HepG2 (cell line): ENCODE measurements at regions not wholly inside any gene's neighbourhood (a gene's known extent, or its start where the extent isn't known, plus 50 kb on each side); places are given as distances from the start of the nearest gene placed in this dataset.

Source experiments
- ATAC-seq: fragments of 200-7000 bp; cut with Tn5 transposase; 3 replicates; pipeline ENCODE4 v1.9.1; 2020; ENCODE audit warnings: mild to moderate bottlenecking, moderate library complexity
- BruUV-seq: library from RNA; stranded (reverse); fragments of 400-500 nt; replicated peaks from 2 replicates; lab custom pipeline; 2021; lab: Mats Ljungman, UMichigan
- CTCF ChIA-PET: fragments of 300-600 bp; formaldehyde crosslinking; extraction: SDS; loops from one replicate; lab custom pipeline; 2021; ENCODE audit warnings: low total read pairs, inconsistent platforms, low intra/inter-chr PET ratio; lab: Yijun Ruan, JAX
- POLR2A ChIA-PET: fragments of 350-600 bp; sonication (Branson Sonifier 250); formaldehyde crosslinking; loops from one replicate; lab custom pipeline; 2020; ENCODE audit warnings: antibody characterized with exemption, inconsistent platforms; lab: Yijun Ruan, JAX
- DNase-seq: peaks from one replicate; pipeline ENCODE4 v3.0.0-alpha.2; 2015; ENCODE audit warnings: low spot score
- FAIRE-seq: peaks from 3 replicates; lab custom pipeline; 2011; peaks lifted over from hg19 to GRCh38; lab: Jason Lieb, UNC
- H2AFZ ChIP-seq: one replicate; pipeline ENCODE4 v1.6.1; 2011; ENCODE audit warnings: low read length, inconsistent platforms
- H3K27ac ChIP-seq: fragments of 300-600 bp; 3 replicates; pipeline ENCODE4 v1.8.0; 2011; ENCODE audit warnings: mixed run types, mild to moderate bottlenecking, mixed read lengths, low read length, inconsistent platforms; ENCODE audit not compliant: insufficient read depth; ENCODE audit errors: extremely low read length
- H3K27me3 ChIP-seq, 2 experiments: fragments of 200-600 bp in 1 of 2; 2 replicates in 1 of 2; 3 replicates in 1 of 2; pipeline versions ENCODE4 v1.6.0 to v1.8.0; 2011; ENCODE audit warnings: low read length in 2 of 2, mild to moderate bottlenecking in 2 of 2, moderate library complexity in 2 of 2, inconsistent platforms in 1 of 2; ENCODE audit not compliant: insufficient read depth in 2 of 2, control insufficient read depth in 1 of 2
- H3K36me3 ChIP-seq, 2 experiments: fragments of 200-600 bp in 1 of 2; replicated peaks in 1 of 2; 2 replicates in 1 of 2; 3 replicates in 1 of 2; pipeline versions ENCODE4 v1.5.1 to v1.8.0; 2011; ENCODE audit warnings: low read length in 2 of 2, inconsistent platforms in 1 of 2; ENCODE audit not compliant: insufficient read depth in 2 of 2, control insufficient read depth in 1 of 2
- H3K4me1 ChIP-seq: 2 replicates; pipeline ENCODE4 v1.5.1; 2012; ENCODE audit warnings: low read length, inconsistent platforms; ENCODE audit not compliant: insufficient read depth
- H3K4me2 ChIP-seq: 2 replicates; pipeline ENCODE4 v1.6.0; 2011; ENCODE audit warnings: low read depth, low read length, inconsistent platforms
- H3K4me3 ChIP-seq, 3 experiments: fragments of 200-600 bp in 1 of 3; sonication (generic), shearing (Covaris generic) in 1 of 3; replicated peaks in 1 of 3; 2 replicates each; pipeline ENCODE4 v1.5.1; 2011 to 2016; ENCODE audit warnings: low read length in 3 of 3, inconsistent platforms in 2 of 3, low read depth in 2 of 3, mild to moderate bottlenecking in 2 of 3, control low read depth in 1 of 3, mixed read lengths in 1 of 3; ENCODE audit not compliant: insufficient read depth in 1 of 3
- H3K79me2 ChIP-seq: one replicate; pipeline ENCODE4 v1.6.1; 2011; ENCODE audit warnings: low read length, inconsistent platforms; ENCODE audit not compliant: insufficient read depth
- H3K9ac ChIP-seq: 2 replicates; pipeline ENCODE4 v1.6.0; 2011; ENCODE audit warnings: mild to moderate bottlenecking, low read depth, low read length, inconsistent platforms; ENCODE audit not compliant: insufficient read depth
- H3K9me3 ChIP-seq: 2 replicates; pipeline ENCODE4 v1.5.1; 2012; ENCODE audit warnings: mild to moderate bottlenecking, low read length
- H4K20me1 ChIP-seq: 2 replicates; pipeline ENCODE4 v1.6.0; 2011; ENCODE audit warnings: inconsistent platforms, mild to moderate bottlenecking, low read length, moderate library complexity; ENCODE audit not compliant: insufficient read depth
- RBAK ChIP-seq: sonication (generic); formaldehyde crosslinking; IDR thresholded peaks from 2 replicates; pipeline ENCODE4 v1.5.1; 2020; ENCODE audit warnings: mild to moderate bottlenecking, missing genetic modification reagents
- WIZ ChIP-seq: sonication (generic); formaldehyde crosslinking; IDR thresholded peaks from 2 replicates; pipeline ENCODE4 v1.5.1; 2020; ENCODE audit warnings: mild to moderate bottlenecking, missing genetic modification reagents
- ZKSCAN5 ChIP-seq: sonication (generic); formaldehyde crosslinking; IDR thresholded peaks from 2 replicates; pipeline ENCODE4 v1.5.1; 2020; ENCODE audit warnings: mild to moderate bottlenecking, missing genetic modification reagents
- ZNF17 ChIP-seq: sonication (generic); formaldehyde crosslinking; IDR thresholded peaks from 2 replicates; pipeline ENCODE4 v1.5.0; 2020; ENCODE audit warnings: mild to moderate bottlenecking, missing genetic modification reagents
- ZNF773 ChIP-seq: sonication (generic); formaldehyde crosslinking; IDR thresholded peaks from 2 replicates; pipeline ENCODE4 v1.4.0; 2020; ENCODE audit warnings: missing genetic modification reagents, borderline replicate concordance
- ZNF790 ChIP-seq: sonication (generic); formaldehyde crosslinking; IDR thresholded peaks from 2 replicates; pipeline ENCODE4 v1.8.0; 2022; ENCODE audit warnings: missing genetic modification reagents, mild to moderate bottlenecking, borderline replicate concordance
- in situ Hi-C: cut with HindIII; loops from 2 replicates; pipeline ENCODE4 v1.10.0; 2017; ENCODE audit warnings: low pct_unique_long_range_greater_than_20kb; ENCODE audit not compliant: extremely low pct_ligation_motif_present
- intact Hi-C: fragments of 100-400 bp; cut with micrococcal nuclease; formaldehyde crosslinking; loops from one replicate; pipeline ENCODE4 v1.10.0; 2022; ENCODE audit not compliant: unreplicated experiment
- TF ChIP-seq, protein P1 (sequence below): sonication (generic); formaldehyde crosslinking; conservative IDR thresholded peaks from 2 replicates; pipeline ENCODE4 v1.8.0; 2022; ENCODE audit warnings: mild to moderate bottlenecking, moderate library complexity, missing genetic modification reagents
- TF ChIP-seq, protein P2 (sequence below): sonication (generic); formaldehyde crosslinking; IDR thresholded peaks from 2 replicates; pipeline ENCODE4 v1.8.1; 2023; ENCODE audit warnings: mild to moderate bottlenecking, missing genetic modification reagents
- TF ChIP-seq, protein P3 (sequence below): sonication (generic); formaldehyde crosslinking; IDR thresholded peaks from 2 replicates; pipeline ENCODE4 v1.8.0; 2022; ENCODE audit warnings: missing genetic modification reagents, mild to moderate bottlenecking, borderline replicate concordance

DNA sequence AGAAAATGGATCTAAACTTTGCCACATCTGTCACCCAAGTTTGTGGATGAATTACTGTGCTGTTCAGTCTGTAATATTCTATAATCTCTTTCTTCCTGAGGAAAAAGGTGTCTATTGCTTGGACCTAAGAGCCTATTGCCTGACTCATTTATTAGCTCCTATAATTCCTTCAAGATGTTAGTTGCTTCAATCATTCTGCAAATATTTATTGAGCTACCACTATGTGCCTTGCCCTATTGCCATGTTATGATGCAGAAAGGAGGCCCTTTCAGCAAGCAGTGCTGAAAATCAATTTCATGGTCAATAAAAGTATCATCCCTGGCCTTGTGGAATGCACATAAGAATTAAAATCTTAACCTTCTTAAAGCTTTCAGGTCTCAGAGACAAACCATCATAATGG is 113.6 kb downstream of the CCER1 start:
- Histone ChIP-seq H3K27me3 (no peaks in the 10 kb centered on the region), H3K4me2 (no peak overlapping the region), H3K79me2 (no peaks in the 10 kb centered on the region), H3K27ac (no peak overlapping the region), H3K4me1 (no peaks in the 10 kb centered on the region; the same call in 1 of the 2 replicates), H3K4me3 (no peak overlapping the region), H3K9me3 (no peaks in the 10 kb centered on the region), H3K9ac (no peak overlapping the region), H2AFZ (no peak overlapping the region), H4K20me1 (no peaks in the 10 kb centered on the region), H3K36me3 (no peaks in the 10 kb centered on the region)
- no peak for DNase-seq
- BruUV-seq, result no TSS peak
- FAIRE-seq, result no peak
- in situ Hi-C loops, result no loop called here
- POLR2A ChIA-PET, result no interaction called here
- ATAC-seq, result no peak
- CTCF ChIA-PET, result no interaction called here
- no peak for TF ChIP-seq WIZ (CRISPR knock-in tag)
- TF ChIP-seq, protein P1, sequence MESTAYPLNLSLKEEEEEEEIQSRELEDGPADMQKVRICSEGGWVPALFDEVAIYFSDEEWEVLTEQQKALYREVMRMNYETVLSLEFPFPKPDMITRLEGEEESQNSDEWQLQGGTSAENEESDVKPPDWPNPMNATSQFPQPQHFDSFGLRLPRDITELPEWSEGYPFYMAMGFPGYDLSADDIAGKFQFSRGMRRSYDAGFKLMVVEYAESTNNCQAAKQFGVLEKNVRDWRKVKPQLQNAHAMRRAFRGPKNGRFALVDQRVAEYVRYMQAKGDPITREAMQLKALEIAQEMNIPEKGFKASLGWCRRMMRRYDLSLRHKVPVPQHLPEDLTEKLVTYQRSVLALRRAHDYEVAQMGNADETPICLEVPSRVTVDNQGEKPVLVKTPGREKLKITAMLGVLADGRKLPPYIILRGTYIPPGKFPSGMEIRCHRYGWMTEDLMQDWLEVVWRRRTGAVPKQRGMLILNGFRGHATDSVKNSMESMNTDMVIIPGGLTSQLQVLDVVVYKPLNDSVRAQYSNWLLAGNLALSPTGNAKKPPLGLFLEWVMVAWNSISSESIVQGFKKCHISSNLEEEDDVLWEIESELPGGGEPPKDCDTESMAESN, result no peak
- TF ChIP-seq ZNF790, result no peak
- TF ChIP-seq, protein P2, sequence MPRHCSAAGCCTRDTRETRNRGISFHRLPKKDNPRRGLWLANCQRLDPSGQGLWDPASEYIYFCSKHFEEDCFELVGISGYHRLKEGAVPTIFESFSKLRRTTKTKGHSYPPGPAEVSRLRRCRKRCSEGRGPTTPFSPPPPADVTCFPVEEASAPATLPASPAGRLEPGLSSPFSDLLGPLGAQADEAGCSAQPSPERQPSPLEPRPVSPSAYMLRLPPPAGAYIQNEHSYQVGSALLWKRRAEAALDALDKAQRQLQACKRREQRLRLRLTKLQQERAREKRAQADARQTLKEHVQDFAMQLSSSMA (CRISPR knock-in tag), result no peak
- TF ChIP-seq, protein P3, sequence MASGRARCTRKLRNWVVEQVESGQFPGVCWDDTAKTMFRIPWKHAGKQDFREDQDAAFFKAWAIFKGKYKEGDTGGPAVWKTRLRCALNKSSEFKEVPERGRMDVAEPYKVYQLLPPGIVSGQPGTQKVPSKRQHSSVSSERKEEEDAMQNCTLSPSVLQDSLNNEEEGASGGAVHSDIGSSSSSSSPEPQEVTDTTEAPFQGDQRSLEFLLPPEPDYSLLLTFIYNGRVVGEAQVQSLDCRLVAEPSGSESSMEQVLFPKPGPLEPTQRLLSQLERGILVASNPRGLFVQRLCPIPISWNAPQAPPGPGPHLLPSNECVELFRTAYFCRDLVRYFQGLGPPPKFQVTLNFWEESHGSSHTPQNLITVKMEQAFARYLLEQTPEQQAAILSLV (CRISPR knock-in tag), result no peak
- TF ChIP-seq ZNF773, result no peak
- TF ChIP-seq ZNF17 (CRISPR knock-in tag), result no peak
- no peak for TF ChIP-seq RBAK (CRISPR knock-in tag)
- no peak for TF ChIP-seq ZKSCAN5 (CRISPR knock-in tag)
- intact Hi-C loops, result no loop called here
